ENCODE measurements at regions not wholly inside any gene's neighbourhood (a gene's known extent, or its start where the extent isn't known, plus 50 kb on each side); places are given as distances from the start of the nearest gene placed in this dataset.

DNA sequence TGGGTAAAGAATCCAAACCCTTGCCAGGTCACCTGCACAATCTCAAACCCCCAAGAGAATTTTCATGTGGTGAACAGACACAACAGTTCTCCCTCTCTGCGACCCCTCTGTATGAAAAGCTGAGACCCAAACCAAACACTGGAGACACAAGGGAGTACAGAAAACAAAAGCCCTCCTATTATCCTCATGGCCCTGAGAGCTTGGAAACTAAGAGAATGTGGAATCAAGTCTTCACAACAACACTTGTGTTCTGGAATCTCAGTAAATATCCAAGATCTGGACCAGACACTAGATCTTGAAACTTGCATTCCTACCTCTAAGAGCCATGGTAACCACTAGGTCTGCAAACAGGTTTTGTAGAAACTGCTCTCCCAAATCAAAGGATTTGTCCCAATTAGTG, 50.1 kb upstream of the CCDC150 start:
- TF ChIP-seq CTCF (IDR thresholded peaks at IDR 0.05 in 4 of 5, conservative IDR thresholded peaks at IDR 0.05 in 1 of 5) (no peak), POLR2A (IDR thresholded peaks at IDR 0.05) (no peak)

Data from gastrocnemius medialis (tissue), 4 donors.